Stomach (tissue), 4 donors: ENCODE measurements at regions not wholly inside any gene's neighbourhood (a gene's known extent, or its start where the extent isn't known, plus 50 kb on each side); places are given as distances from the start of the nearest gene placed in this dataset.

ENCODE experiments used
- EP300 ChIP-seq: sonication (generic); formaldehyde crosslinking; IDR thresholded peaks from one replicate; pipeline ENCODE4 v1.6.1; 2017; ENCODE audit warnings: antibody characterized with exemption
- POLR2AphosphoS5 ChIP-seq, 3 donors: sonication (generic); formaldehyde crosslinking; IDR thresholded peaks; one replicate each; pipeline ENCODE4 v1.6.1; 2016; ENCODE audit warnings: antibody characterized with exemption in 3 of 3
- TF ChIP-seq, protein P1 (sequence below), 7 experiments: fragments of 450-650 bp in 4 of 7; fragments of 200-600 bp in 3 of 7; sonication (generic) in 3 of 7; IDR thresholded peaks; one replicate each; pipeline ENCODE4 v1.5.1; 2016 to 2019; ENCODE audit warnings: antibody characterized with exemption in 7 of 7, control low read depth in 2 of 7, mild to moderate bottlenecking in 1 of 7

DNA sequence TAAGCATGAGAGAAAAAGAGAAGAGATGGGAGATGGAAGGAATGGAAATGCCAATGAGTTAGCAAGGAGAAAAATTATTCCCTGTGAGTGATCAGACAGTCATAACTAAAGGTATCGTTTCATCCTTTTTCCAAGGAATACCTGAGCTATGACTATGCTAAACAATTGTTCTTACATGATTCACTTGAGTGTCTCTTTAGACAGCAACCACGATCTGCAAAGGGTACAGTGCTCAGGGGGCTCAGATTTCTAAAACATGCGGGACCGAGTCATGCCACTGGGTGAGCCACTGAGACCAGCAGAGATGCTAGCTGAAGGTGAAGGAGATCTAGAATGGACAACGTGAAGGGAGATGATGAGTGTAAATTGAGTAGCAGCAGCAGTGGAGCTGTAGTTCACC lies 78.0 kb upstream of the CTTNBP2 start:
- TF ChIP-seq POLR2AphosphoS5 (IDR thresholded peaks at IDR 0.05), result no peak
- TF ChIP-seq, protein P1, sequence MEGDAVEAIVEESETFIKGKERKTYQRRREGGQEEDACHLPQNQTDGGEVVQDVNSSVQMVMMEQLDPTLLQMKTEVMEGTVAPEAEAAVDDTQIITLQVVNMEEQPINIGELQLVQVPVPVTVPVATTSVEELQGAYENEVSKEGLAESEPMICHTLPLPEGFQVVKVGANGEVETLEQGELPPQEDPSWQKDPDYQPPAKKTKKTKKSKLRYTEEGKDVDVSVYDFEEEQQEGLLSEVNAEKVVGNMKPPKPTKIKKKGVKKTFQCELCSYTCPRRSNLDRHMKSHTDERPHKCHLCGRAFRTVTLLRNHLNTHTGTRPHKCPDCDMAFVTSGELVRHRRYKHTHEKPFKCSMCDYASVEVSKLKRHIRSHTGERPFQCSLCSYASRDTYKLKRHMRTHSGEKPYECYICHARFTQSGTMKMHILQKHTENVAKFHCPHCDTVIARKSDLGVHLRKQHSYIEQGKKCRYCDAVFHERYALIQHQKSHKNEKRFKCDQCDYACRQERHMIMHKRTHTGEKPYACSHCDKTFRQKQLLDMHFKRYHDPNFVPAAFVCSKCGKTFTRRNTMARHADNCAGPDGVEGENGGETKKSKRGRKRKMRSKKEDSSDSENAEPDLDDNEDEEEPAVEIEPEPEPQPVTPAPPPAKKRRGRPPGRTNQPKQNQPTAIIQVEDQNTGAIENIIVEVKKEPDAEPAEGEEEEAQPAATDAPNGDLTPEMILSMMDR (IDR thresholded peaks at IDR 0.05), result no peak
- TF ChIP-seq EP300, result no peak
